HG02623 (cell line): ENCODE measurements at regions not wholly inside any gene's neighbourhood (a gene's known extent, or its start where the extent isn't known, plus 50 kb on each side); places are given as distances from the start of the nearest gene placed in this dataset.

Experiments used
- ATAC-seq: cut with Tn5 transposase; IDR thresholded peaks from one replicate; pipeline ENCODE4 v1.9.1; 2021; ENCODE audit warnings: moderate library complexity; ENCODE audit not compliant: unreplicated experiment

- ATAC-seq, result no peak
These were observed 259.9 kb upstream of the KCNH8 start for GRCh38 chr3:18888370-18888769.

- no peak for ATAC-seq
These were observed 262.0 kb upstream of the KCNH8 start for GRCh38 chr3:18886331-18886730.

- no peak for ATAC-seq
These were observed 262.7 kb upstream of the KCNH8 start for GRCh38 chr3:18885612-18886011.

GRCh38 chr3:18883571-18883970 lies 264.7 kb upstream of the KCNH8 start:
- ATAC-seq, result no peak

- ATAC-seq, result no peak
These were observed 267.6 kb upstream of the KCNH8 start for GRCh38 chr3:18880691-18881090.

- no peak for ATAC-seq
These were observed 275.8 kb upstream of the KCNH8 start for GRCh38 chr3:18872466-18872865.

- ATAC-seq, result no peak
These were observed 277.7 kb upstream of the KCNH8 start for GRCh38 chr3:18870642-18871041.

GRCh38 chr3:18870074-18870640 lies 278.2 kb upstream of the KCNH8 start:
- ATAC-seq, result no peak

GRCh38 chr3:18868911-18869689 lies 279.2 kb upstream of the KCNH8 start:
- no peak for ATAC-seq

- no peak for ATAC-seq
These were observed 281.4 kb upstream of the KCNH8 start for GRCh38 chr3:18866899-18867298.

GRCh38 chr3:18864933-18865731 lies 283.2 kb upstream of the KCNH8 start:
- no peak for ATAC-seq

- ATAC-seq, result no peak
These were observed 286.2 kb upstream of the KCNH8 start for GRCh38 chr3:18862077-18862476.

GRCh38 chr3:18861137-18861536 lies 287.2 kb upstream of the KCNH8 start:
- no peak for ATAC-seq

- ATAC-seq, result no peak
These were observed 295.0 kb upstream of the KCNH8 start for GRCh38 chr3:18853269-18853668.

- ATAC-seq, result peak; percentile 63
These were observed 300.6 kb upstream of the KCNH8 start for GRCh38 chr3:18847583-18848197.

GRCh38 chr3:18843983-18844382 lies 304.3 kb upstream of the KCNH8 start:
- ATAC-seq, result no peak

- no peak for ATAC-seq
These were observed 305.1 kb upstream of the KCNH8 start for GRCh38 chr3:18843188-18843587.

GRCh38 chr3:18841422-18842343 lies 306.6 kb upstream of the KCNH8 start:
- ATAC-seq, result no peak

GRCh38 chr3:18840535-18841137 lies 307.7 kb upstream of the KCNH8 start:
- no peak for ATAC-seq

GRCh38 chr3:18838758-18839157 lies 309.6 kb upstream of the KCNH8 start:
- no peak for ATAC-seq
